Neural progenitor cell (in vitro differentiated cells): ENCODE measurements at regions not wholly inside any gene's neighbourhood (a gene's known extent, or its start where the extent isn't known, plus 50 kb on each side); places are given as distances from the start of the nearest gene placed in this dataset.
"Not testable (repeated sequence)": the region's sequence is repeated elsewhere in the genome, so short reads cannot be mapped to it uniquely, and the experiment has no call there.

Source experiments
- DNase-seq: peaks from one replicate; pipeline ENCODE4 v3.0.0-alpha.2; 2016; ENCODE audit warnings: low spot score
- H2AFZ ChIP-seq: fragments of 200-600 bp; sonication (generic); replicated peaks from 2 replicates; pipeline ENCODE4 v1.6.1; 2016; ENCODE audit warnings: antibody characterized with exemption
- H3F3A ChIP-seq: fragments of 200-600 bp; sonication (generic); 2 replicates; pipeline ENCODE4 v1.6.1; 2016; ENCODE audit warnings: antibody characterized with exemption, low read depth
- H3K27ac ChIP-seq: fragments of 200-600 bp; sonication (generic); 2 replicates; pipeline ENCODE4 v1.5.1; 2016; ENCODE audit warnings: mild to moderate bottlenecking
- H3K27me3 ChIP-seq: fragments of 200-600 bp; sonication (generic); 2 replicates; pipeline ENCODE4 v1.6.1; 2016; ENCODE audit warnings: mild to moderate bottlenecking, moderate library complexity
- H3K36me3 ChIP-seq: fragments of 200-600 bp; sonication (generic); 2 replicates; pipeline ENCODE4 v1.5.1; 2016
- H3K4me1 ChIP-seq: fragments of 200-600 bp; sonication (generic); 2 replicates; pipeline ENCODE4 v1.6.1; 2016; ENCODE audit warnings: mixed run types
- H3K4me2 ChIP-seq: fragments of 200-600 bp; sonication (generic); 2 replicates; pipeline ENCODE4 v1.6.1; 2016
- H3K4me3 ChIP-seq: fragments of 200-600 bp; sonication (generic); 2 replicates; pipeline ENCODE4 v1.5.1; 2016
- H3K79me2 ChIP-seq: fragments of 200-600 bp; sonication (generic); 2 replicates; pipeline ENCODE4 v1.6.1; 2016; ENCODE audit warnings: low read depth
- H3K9ac ChIP-seq: fragments of 200-600 bp; sonication (generic); 2 replicates; pipeline ENCODE4 v1.6.1; 2016
- H3K9me3 ChIP-seq: fragments of 200-600 bp; sonication (generic); 2 replicates; pipeline ENCODE4 v1.5.1; 2016; ENCODE audit warnings: low read depth
- H4K20me1 ChIP-seq: fragments of 200-600 bp; sonication (generic); 2 replicates; pipeline ENCODE4 v1.6.1; 2016; ENCODE audit warnings: low read depth
- H3K27ac Mint-ChIP-seq: 3 replicates; pipeline ENCODE4 v1.8.0; 2021; ENCODE audit warnings: mixed read lengths
- H3K27me3 Mint-ChIP-seq: 2 replicates; pipeline ENCODE4 v1.8.0; 2022; ENCODE audit warnings: low read depth, mild to moderate bottlenecking, inconsistent platforms, moderate library complexity, mixed read lengths; ENCODE audit not compliant: insufficient read depth
- H3K36me3 Mint-ChIP-seq: 3 replicates; pipeline ENCODE4 v1.8.0; 2021; ENCODE audit warnings: mixed read lengths
- H3K4me1 Mint-ChIP-seq: 3 replicates; pipeline ENCODE4 v1.8.0; 2021; ENCODE audit warnings: mixed read lengths
- H3K4me3 Mint-ChIP-seq: 3 replicates; pipeline ENCODE4 v1.8.0; 2021; ENCODE audit warnings: mild to moderate bottlenecking, moderate library complexity, mixed read lengths
- H3K9me3 Mint-ChIP-seq: 3 replicates; pipeline ENCODE4 v1.8.0; 2020; ENCODE audit warnings: mixed read lengths
- CTCF ChIP-seq: fragments of 200-600 bp; sonication (generic); IDR thresholded peaks from 2 replicates; pipeline ENCODE4 v1.5.1; 2017; ENCODE audit warnings: antibody characterized with exemption, mild to moderate bottlenecking
- EZH2 ChIP-seq: fragments of 200-600 bp; sonication (generic); IDR thresholded peaks from 2 replicates; pipeline ENCODE4 v1.6.1; 2017; ENCODE audit warnings: antibody characterized with exemption, mild to moderate bottlenecking, moderate library complexity
- EZH2phosphoT487 ChIP-seq: fragments of 200-600 bp; sonication (generic); IDR thresholded peaks from 2 replicates; pipeline ENCODE4 v1.6.1; 2017; ENCODE audit warnings: antibody characterized with exemption

GRCh38 chrX:15014281-15014680, 141.1 kb downstream of the MOSPD2 start:
- Mint-ChIP-seq H3K36me3 (no peaks in the 10 kb centered on the region), H3K27ac (no peak overlapping the region), H3K27me3 (no peaks in the 10 kb centered on the region), H3K4me1 (no peaks in the 10 kb centered on the region), H3K9me3 (no peaks in the 10 kb centered on the region), H3K4me3 (no peak overlapping the region)
- no peak overlapping the region for H2AFZ ChIP-seq
- H3K4me2 ChIP-seq: no peak overlapping the region
- no peaks in the 10 kb centered on the region for H3K4me1 ChIP-seq
- no peak overlapping the region for H3K9ac ChIP-seq
- no peaks in the 10 kb centered on the region for H3K9me3 ChIP-seq
- H3K27ac ChIP-seq: no peak overlapping the region
- no peaks in the 10 kb centered on the region for H3F3A ChIP-seq
- DNase-seq: no peak
- H4K20me1 ChIP-seq: no peaks in the 10 kb centered on the region
- H3K27me3 ChIP-seq: no peaks in the 10 kb centered on the region
- H3K36me3 ChIP-seq: no peaks in the 10 kb centered on the region
- no peak for TF ChIP-seq EZH2phosphoT487
- TF ChIP-seq EZH2: no peak
- TF ChIP-seq CTCF: no peak
- no peak overlapping the region for H3K4me3 ChIP-seq
- H3K79me2 ChIP-seq: no peaks in the 10 kb centered on the region

GRCh38 chrX:15013461-15013860, 140.2 kb downstream of the MOSPD2 start:
- no peak for DNase-seq
- no peaks in the 10 kb centered on the region for H3K36me3 ChIP-seq
- no peaks in the 10 kb centered on the region for H3K4me1 ChIP-seq
- H3F3A ChIP-seq: no peaks in the 10 kb centered on the region
- H4K20me1 ChIP-seq: no peaks in the 10 kb centered on the region
- no peaks in the 10 kb centered on the region for H3K79me2 ChIP-seq
- no peak overlapping the region for H3K27ac Mint-ChIP-seq
- H3K9me3 ChIP-seq: no peaks in the 10 kb centered on the region
- no peak overlapping the region for H3K9ac ChIP-seq
- TF ChIP-seq CTCF (no peak), EZH2phosphoT487 (no peak), EZH2 (no peak)
- H3K27me3 ChIP-seq: no peaks in the 10 kb centered on the region
- no peak overlapping the region for H3K27ac ChIP-seq
- no peak overlapping the region for H3K4me3 ChIP-seq
- no peaks in the 10 kb centered on the region for H3K4me1 Mint-ChIP-seq
- no peak overlapping the region for H2AFZ ChIP-seq
- H3K4me3 Mint-ChIP-seq: no peak overlapping the region
- H3K9me3 Mint-ChIP-seq: no peaks in the 10 kb centered on the region
- H3K36me3 Mint-ChIP-seq: no peaks in the 10 kb centered on the region
- H3K27me3 Mint-ChIP-seq: no peaks in the 10 kb centered on the region
- H3K4me2 ChIP-seq: no peak overlapping the region

GRCh38 chrX:14997271-14997670, 124.0 kb downstream of the MOSPD2 start:
- Histone ChIP-seq H3K27ac (no peak overlapping the region), H3F3A (no peaks in the 10 kb centered on the region), H2AFZ (no peak overlapping the region), H4K20me1 (no peaks in the 10 kb centered on the region), H3K9me3 (no peaks in the 10 kb centered on the region), H3K9ac (no peak overlapping the region), H3K4me1 (no peaks in the 10 kb centered on the region), H3K27me3 (no peaks in the 10 kb centered on the region), H3K36me3 (no peaks in the 10 kb centered on the region), H3K4me3 (no peak overlapping the region), H3K4me2 (no peak overlapping the region), H3K79me2 (no peaks in the 10 kb centered on the region)
- no peak for TF ChIP-seq CTCF
- no peak for TF ChIP-seq EZH2
- no peak overlapping the region for H3K27ac Mint-ChIP-seq
- DNase-seq: no peak
- H3K9me3 Mint-ChIP-seq: no peaks in the 10 kb centered on the region
- H3K4me3 Mint-ChIP-seq: no peak overlapping the region
- H3K27me3 Mint-ChIP-seq: no peaks in the 10 kb centered on the region
- no peaks in the 10 kb centered on the region for H3K36me3 Mint-ChIP-seq
- no peaks in the 10 kb centered on the region for H3K4me1 Mint-ChIP-seq

GRCh38 chrX:14984425-14984824, 111.2 kb downstream of the MOSPD2 start:
- H3K4me2 ChIP-seq, H3K27me3 ChIP-seq, H3K36me3 Mint-ChIP-seq, DNase-seq, H3K4me3 Mint-ChIP-seq, H3K36me3 ChIP-seq, H3K27me3 Mint-ChIP-seq, H3K27ac ChIP-seq, H3K79me2 ChIP-seq, H4K20me1 ChIP-seq, H3K4me1 ChIP-seq, H3F3A ChIP-seq, H3K27ac Mint-ChIP-seq, H3K9ac ChIP-seq, H3K4me3 ChIP-seq, H2AFZ ChIP-seq, H3K9me3 ChIP-seq: not testable (repeated sequence)
- Mint-ChIP-seq H3K4me1 (peaks cover 12% of the 10 kb centered on the region), H3K9me3 (peaks cover 18% of the 10 kb centered on the region)
